ENCODE measurements at regions not wholly inside any gene's neighbourhood (a gene's known extent, or its start where the extent isn't known, plus 50 kb on each side); places are given as distances from the start of the nearest gene placed in this dataset.

GRCh38 chr10:105503714-105504113 is 862.6 kb downstream of the SORCS3 start:
- no peak for DNase-seq

GRCh38 chr10:105502058-105502457 is 861.0 kb downstream of the SORCS3 start:
- no peak for DNase-seq

- no peak for DNase-seq
Measured at GRCh38 chr10:105494944-105495343, 853.9 kb downstream of the SORCS3 start.

DNA sequence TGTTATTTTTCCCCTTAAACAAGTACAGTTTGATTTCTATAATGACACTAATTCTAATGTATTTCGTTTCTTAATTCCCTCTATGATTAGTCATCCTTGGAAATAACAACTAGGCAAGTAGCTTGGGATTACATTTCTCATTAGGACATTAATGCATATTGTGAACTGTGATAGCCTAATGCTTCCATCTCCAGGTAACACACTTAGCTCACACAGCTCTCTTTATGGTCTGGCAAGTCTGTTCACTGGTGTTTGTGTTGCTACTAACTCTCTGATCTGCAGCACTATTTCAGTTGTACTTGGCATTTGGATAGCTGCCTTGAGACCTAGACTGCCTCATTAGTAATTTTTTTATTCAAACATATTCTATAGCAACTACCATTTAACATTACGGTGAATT is 853.2 kb downstream of the SORCS3 start:
- DNase-seq = no peak

- no peak for DNase-seq
Measured at GRCh38 chr10:105473170-105473569, 832.1 kb downstream of the SORCS3 start.

DNA sequence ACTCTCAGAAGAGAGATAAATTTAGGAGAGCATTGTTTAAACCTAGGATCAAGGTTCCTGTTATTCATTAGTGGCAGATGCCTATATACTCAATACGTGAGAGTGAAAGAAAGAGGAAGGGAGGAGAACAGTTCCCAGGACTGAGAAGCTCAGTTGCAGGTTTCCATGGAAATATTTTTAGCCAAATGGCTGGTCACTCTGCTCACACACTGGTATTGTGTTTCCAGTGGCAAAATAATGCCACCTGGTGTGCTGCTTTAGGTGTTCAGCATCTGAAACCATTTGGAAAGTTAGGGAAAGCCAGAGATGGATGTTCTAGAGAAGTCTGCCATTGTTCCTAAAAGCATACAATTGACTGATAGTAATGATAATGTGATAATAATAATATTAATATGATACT is 827.7 kb downstream of the SORCS3 start:
- no peak for DNase-seq

DNA sequence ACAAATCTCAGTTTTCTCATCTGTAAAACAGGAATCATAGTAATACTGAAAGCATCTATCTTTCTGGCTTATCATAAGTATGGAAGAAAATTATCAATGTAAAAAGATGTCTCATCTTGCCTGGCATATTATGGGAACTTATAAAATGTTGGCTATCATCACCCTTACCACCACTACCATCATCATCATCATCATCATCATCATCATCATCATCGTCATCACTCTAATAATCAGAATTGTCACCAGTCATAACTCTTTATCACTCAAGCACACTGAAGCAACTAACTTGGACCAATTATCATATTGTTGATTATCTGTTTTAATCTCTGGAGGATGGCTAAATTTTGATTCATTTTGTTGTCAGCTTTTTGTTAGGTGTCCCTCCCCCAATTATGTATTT is 825.4 kb downstream of the SORCS3 start:
- DNase-seq = no peak

DNA sequence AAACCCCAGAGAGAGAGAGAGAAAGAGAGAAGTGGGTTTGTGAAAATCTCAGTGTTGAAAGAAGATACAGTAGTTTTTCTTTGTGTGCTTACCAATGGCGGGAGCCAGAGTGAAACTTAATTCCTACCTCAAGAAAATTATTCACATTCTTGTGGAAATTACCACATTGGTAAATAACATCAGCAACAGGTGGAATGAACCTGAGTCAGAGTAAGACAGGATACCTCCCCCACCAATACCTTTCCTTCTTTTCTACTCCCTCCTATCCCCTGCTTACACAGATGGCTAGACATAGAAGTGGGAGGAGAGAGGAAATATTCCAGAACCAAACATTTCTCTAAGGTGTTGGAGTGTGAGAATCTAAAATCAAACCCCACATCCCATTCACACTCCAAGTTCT is 793.9 kb downstream of the SORCS3 start:
- DNase-seq = no peak

DNA sequence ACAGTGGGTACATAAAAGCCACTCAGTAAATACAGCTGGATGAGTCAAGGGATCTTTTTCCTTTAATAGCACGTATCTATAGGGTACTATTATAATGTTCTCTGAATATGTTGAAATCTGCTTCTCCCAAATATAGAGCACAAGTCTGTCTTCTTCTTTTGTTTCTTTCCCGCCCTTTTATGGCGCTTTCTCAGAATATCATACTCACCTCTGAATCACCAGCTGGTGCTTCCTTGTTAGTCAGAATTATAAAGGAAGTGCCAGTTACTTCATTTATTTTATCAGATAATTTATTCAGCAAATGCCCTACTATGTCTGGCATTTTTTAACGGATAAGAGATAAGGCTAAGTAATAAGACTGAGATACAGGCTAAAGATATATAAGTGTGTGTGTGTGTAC is 772.9 kb downstream of the SORCS3 start:
- DNase-seq = no peak

- DNase-seq = no peak
Measured at GRCh38 chr10:105409370-105409769, 768.3 kb downstream of the SORCS3 start.

DNA sequence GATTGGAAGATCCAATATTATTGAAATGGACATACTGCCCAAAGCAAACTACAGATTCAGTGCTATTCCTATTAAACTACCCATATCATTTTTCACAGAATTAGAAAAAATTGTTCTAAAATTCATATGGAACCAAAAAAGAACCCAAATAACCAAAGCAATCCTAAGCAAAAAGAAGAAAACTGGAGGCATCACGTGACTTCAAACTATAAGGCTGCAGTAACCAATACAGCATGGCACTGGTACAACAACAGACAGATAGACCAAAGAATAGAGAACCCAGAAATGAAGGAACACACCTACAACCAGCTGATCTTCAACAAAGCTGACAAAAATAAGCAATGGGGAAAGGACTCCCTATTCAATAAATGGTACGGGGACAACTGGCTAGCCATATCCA is 765.4 kb downstream of the SORCS3 start:
- no peak for DNase-seq

DNA sequence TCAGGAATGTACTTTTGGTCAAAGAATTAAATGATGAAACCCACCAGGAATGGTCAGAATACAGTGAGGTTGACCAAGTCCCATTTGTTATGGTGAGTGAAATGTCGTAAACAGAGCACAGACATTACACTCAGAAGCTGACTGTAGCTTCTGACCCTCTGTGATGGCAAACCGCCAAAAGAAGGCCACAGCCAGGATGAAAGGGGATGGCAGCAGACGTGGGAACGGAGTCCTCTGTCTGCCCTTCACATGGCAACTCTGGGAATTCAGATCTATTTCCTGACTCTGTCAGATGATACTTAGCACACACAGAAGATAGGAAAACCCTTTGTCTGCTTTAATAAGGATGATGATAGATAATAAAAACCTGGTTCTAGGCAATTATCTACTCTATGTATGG is 757.1 kb downstream of the SORCS3 start:
- DNase-seq = no peak

DNA sequence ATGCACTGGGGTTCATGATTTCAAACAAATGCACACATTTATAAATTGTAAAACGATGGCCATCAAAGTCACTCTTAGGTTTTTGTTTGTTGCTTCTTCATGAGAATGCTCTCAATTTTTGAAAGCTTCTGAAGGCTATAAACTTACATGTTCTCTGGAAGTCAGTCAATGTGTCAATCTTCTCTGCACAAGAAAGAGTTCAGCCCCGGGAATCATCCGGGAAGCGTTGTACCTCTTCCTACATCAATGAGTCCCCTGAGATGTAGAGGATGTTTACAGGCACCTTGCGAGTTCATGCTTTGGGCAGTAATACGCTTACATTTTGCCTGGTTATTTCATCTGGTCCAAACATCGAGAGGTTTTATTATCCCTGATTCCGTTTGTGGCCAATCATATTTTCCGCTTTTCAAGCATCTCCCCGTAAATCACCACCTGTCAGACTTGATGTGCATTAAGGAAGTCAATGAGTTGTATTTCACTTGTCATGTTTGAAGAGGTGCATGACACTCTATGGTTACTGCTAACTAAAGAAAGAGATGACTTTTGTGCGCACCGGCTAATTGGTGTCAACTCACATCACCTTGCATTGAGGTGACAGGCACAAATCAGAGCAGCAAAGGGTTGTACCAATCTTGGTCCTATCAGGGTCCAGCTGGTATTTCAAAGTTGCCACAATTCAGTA is 750.7 kb downstream of the SORCS3 start:
- DNase-seq = no peak

- no peak for DNase-seq
Measured at GRCh38 chr10:105387971-105388370, 746.9 kb downstream of the SORCS3 start.

- DNase-seq = no peak
Measured at GRCh38 chr10:105383978-105384377, 742.9 kb downstream of the SORCS3 start.

GRCh38 chr10:105370692-105371091 is 729.6 kb downstream of the SORCS3 start:
- DNase-seq = no peak

DNA sequence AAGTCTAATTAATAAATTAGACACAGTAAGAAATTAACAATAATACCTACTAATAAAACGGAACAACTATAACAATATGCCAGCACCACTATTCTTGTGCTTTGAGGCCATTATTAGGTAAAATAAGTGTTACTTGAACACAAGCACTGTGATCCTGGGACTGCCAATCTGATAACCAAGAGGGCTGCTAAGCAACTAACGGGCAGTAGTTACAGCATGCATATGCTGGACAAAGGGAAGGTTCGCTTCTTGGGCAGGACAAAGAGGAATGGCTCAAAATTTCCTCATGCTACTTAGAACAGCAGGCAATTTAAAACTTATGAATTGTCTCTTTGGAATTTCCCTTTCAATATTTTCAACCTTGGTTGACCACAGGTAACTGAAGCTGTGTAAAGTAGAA is 718.6 kb downstream of the SORCS3 start:
- no peak for DNase-seq

DNA sequence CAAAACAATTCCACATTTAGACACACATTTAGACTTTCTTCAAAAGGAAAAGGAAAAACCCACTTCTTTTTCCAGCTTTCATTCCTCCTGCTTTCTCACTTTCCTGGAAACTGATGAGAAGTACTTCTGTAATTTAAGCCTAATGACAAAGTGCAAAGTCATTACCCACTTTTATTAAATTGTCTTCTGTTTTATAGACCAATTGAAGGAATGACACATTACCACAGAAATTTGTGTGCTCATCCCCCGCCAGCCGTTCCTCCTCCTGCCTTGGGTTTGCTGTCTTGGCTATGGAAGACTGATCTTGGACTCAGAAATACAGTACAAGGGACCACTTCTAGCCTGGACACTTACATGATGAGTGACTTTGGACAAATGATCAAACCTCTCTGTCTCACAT is 717.8 kb downstream of the SORCS3 start:
- DNase-seq = no peak

- no peak for DNase-seq
Measured at GRCh38 chr10:105356626-105357025, 715.5 kb downstream of the SORCS3 start.

DNA sequence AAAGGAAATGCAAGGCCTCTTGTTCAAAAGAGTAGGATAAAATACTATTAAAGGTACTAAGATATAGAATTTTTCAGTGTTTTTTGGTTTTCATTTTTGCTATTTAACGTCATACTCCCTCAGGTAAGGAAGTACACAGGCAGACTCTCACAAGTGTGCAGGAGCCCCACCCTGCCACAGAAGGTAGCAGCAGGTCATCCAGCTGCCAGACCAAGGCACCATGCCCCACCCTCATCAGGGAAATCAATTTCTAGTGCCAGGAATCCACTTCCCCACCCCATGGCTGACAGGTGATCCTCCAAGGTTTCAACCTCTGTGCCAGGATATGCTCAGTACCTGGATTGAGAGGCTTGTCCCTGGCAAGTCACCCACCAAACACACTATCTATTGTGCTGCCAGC is 712.9 kb downstream of the SORCS3 start:
- no peak for DNase-seq

DNA sequence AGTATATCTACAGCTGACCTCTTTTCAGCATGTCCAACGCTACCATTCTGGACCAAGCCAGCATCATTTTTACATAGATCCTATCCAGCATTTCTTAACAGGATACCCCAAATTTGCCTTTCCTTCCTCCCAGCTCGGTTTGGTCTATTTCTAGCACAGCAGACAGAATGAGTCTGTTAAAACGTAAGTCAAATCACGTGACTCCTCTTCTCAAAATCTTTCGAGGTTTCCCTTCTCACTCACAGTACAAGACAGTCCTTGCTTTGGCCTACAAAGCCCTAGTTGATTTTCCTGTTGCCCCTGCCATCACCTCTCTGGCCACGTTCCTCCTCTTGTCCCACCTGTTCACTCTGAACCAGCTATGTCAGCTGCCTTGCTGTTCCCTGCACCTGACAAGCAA is 711.7 kb downstream of the SORCS3 start:
- no peak for DNase-seq

- no peak for DNase-seq
Measured at GRCh38 chr10:105352281-105352680, 711.2 kb downstream of the SORCS3 start.

DNA sequence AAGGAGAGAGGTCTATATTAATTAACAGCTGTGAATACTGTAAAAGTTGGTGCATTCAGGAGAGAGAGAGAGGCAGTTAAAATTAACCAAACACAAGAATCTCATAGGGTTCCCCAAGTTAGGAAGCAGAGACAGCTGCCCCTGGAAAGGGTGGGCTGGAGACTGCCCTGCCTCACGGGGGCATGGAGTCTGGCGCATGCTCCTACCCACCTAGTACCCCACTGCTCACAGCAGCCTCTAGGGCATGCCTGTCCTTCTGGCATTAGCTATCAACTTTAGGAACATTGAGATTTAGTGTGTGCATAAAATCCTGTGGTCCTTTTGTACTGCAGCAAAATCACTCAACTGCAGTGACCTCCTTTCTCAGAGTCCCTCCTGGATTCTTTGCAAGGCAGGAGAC is 710.1 kb downstream of the SORCS3 start:
- no peak for DNase-seq

DNA sequence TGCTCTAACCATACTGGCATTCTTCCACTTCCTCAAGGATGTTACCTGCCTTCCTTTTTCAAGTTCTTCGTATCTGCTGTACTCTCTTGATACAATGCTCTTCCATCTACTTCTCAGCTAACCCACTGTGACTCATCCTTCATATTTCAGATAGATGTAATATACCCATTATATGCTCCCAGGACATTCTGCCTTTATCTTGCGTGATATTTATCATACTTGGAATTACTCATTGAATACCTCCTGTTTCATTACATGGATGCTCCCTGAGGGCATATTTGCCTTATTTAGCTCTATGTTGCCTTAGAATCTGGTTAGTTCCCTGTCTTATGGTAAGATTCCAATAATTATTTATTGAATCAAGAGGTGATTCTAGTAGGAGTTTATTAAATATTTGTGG is 706.4 kb downstream of the SORCS3 start:
- DNase-seq = no peak

DNA sequence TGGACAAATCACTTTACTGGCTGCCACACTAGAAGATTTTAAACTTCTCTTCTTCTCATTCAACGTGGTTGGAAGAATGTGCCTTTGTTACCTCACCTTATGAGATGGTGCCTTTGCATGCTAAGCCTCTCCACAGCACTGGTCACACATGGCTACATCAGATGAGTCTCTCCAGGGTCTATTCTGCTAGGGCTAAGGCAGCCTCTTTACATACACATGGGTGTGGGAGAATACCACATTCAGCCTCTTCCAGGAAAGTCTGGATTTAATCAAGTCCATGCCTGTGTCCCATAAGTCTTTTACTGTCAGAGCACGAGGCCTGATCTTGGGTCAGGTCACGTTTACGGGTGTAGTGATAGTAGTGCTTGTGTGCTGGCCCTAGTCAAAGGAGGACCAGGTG is 701.5 kb downstream of the SORCS3 start:
- DNase-seq = no peak

DNA sequence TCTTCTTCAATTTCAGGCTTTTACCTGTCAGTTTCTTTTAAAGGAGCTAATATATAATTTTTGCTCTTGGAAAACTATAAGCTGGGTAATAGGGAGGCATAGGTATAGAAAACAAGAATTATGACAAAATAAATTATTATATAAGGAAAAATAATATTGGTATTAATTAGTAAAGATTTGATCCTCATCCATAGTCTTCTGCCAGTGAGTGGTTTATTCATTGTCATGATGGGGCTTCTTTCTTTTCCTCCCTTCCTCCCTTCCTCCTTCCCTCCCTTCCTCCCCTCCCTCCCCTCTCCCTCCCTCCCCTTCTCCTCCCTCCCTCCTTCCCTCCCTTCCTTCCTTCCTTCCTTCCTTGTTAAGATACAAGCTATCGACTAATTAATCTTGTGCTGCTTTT is 698.6 kb downstream of the SORCS3 start:
- no peak for DNase-seq
